Uterus (tissue), 2 donors: ENCODE measurements at regions not wholly inside any gene's neighbourhood (a gene's known extent, or its start where the extent isn't known, plus 50 kb on each side); places are given as distances from the start of the nearest gene placed in this dataset.

Experiments used
- POLR2A ChIP-seq, 2 donors: fragments of 450-650 bp; IDR thresholded peaks; one replicate each; pipeline ENCODE4 v1.6.1; 2016; ENCODE audit warnings: antibody characterized with exemption in 2 of 2, mild to moderate bottlenecking in 1 of 2, moderate library complexity in 1 of 2
- TF ChIP-seq, protein P1 (sequence below), 4 experiments: fragments of 200-600 bp in 2 of 4; fragments of 450-650 bp in 2 of 4; sonication (generic) in 2 of 4; IDR thresholded peaks; one replicate each; pipeline ENCODE4 v1.5.1; 2016 to 2019; ENCODE audit warnings: antibody characterized with exemption in 4 of 4, mild to moderate bottlenecking in 2 of 4, moderate library complexity in 1 of 4

DNA sequence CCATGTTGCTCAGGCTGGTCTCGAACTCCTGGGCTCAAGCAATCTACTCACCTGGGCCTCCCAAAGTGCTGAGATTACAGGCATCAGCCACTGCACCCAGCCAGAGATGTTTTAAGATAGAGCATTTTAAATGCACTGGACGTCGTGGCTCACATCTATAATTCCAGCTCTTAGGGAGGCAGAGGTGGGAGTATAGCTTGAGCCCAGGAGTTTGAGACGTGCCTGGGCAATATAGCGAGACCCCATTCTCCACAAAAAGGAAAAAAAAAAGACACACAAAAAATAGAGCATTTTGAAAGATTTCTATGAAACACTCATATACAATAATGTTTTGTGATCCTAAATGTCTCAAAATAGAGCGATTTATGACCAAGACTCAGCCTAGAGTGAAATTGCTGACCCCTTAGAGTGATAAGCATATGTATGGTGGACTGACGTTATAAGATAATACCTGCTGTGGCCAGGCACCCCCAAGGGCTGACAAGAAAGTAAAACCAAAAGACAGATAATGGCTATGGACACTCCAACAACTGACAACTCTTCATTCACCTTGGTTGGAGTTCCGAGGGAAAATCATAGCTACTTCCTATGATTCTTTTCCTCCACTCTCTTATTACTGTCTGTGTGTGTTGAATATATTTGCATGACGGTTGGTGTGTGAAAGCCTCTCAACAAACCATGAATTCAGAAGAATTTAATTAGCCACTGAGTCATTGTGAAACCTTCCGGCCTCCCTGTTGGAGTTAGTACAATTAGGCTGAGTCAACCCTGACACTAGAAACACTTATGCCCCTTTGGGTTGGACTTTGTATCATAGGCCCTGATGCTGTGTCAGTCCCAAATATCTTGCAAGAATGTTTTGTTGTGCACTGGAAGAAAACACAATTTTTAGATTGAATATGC, 526.5 kb upstream of the NUDT12 start:
- TF ChIP-seq, protein P1, sequence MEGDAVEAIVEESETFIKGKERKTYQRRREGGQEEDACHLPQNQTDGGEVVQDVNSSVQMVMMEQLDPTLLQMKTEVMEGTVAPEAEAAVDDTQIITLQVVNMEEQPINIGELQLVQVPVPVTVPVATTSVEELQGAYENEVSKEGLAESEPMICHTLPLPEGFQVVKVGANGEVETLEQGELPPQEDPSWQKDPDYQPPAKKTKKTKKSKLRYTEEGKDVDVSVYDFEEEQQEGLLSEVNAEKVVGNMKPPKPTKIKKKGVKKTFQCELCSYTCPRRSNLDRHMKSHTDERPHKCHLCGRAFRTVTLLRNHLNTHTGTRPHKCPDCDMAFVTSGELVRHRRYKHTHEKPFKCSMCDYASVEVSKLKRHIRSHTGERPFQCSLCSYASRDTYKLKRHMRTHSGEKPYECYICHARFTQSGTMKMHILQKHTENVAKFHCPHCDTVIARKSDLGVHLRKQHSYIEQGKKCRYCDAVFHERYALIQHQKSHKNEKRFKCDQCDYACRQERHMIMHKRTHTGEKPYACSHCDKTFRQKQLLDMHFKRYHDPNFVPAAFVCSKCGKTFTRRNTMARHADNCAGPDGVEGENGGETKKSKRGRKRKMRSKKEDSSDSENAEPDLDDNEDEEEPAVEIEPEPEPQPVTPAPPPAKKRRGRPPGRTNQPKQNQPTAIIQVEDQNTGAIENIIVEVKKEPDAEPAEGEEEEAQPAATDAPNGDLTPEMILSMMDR (IDR thresholded peaks at IDR 0.05): no peak
- TF ChIP-seq POLR2A (IDR thresholded peaks at IDR 0.05): no peak
